Uterus (tissue), 2 donors: ENCODE measurements at regions not wholly inside any gene's neighbourhood (a gene's known extent, or its start where the extent isn't known, plus 50 kb on each side); places are given as distances from the start of the nearest gene placed in this dataset.

Experiments
- CTCF ChIP-seq, 4 experiments: fragments of 200-600 bp in 2 of 4; fragments of 450-650 bp in 2 of 4; sonication (generic) in 2 of 4; IDR thresholded peaks; one replicate each; pipeline ENCODE4 v1.5.1; 2016 to 2019; ENCODE audit warnings: antibody characterized with exemption in 4 of 4, mild to moderate bottlenecking in 2 of 4, moderate library complexity in 1 of 4
- POLR2A ChIP-seq, 2 donors: fragments of 450-650 bp; IDR thresholded peaks; one replicate each; pipeline ENCODE4 v1.6.1; 2016; ENCODE audit warnings: antibody characterized with exemption in 2 of 2, mild to moderate bottlenecking in 1 of 2, moderate library complexity in 1 of 2

GRCh38 chr18:46179306-46179705, 75.1 kb downstream of the HAUS1 start:
- no peak for TF ChIP-seq CTCF (IDR thresholded peaks at IDR 0.05)
- no peak for TF ChIP-seq POLR2A (IDR thresholded peaks at IDR 0.05)
